ENCODE measurements at regions not wholly inside any gene's neighbourhood (a gene's known extent, or its start where the extent isn't known, plus 50 kb on each side); places are given as distances from the start of the nearest gene placed in this dataset.

DNA sequence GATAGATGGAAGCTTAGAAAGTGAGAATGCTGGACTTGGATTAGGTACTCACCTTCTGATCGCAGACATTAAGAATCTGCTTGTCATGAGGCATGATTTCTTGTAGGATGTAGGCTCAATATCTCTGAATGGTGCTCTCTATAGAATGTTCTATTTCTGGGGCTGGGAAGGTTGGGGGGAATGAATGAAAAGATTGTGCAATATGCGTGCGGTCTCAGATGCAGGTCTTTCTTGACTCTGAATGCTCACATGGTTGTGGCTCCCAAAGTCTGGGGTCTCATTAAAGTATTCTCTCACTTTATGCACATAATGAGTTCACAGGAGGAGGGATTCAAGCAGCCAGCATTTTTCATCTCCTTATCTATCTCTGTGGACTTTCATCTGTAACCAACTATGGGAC lies 482.0 kb upstream of the CD180 start:
- Histone ChIP-seq H3K4me1 (ENCODE audit: control insufficient read depth in 1 of 2, insufficient read depth in 2 of 2, low read depth in 1 of 2, low read length in 1 of 2) (no peaks in the 10 kb centered on the region), H3K4me3 (ENCODE audit: low read depth in 2 of 2, low read length in 1 of 2) (no peak overlapping the region), H3K36me3 (replicated peaks in 1 of 2; ENCODE audit: control insufficient read depth in 1 of 2, insufficient read depth in 2 of 2, low read length in 1 of 2) (no peaks in the 10 kb centered on the region), H3K9ac (no peak overlapping the region), H3K79me2 (ENCODE audit: insufficient read depth) (no peaks in the 10 kb centered on the region), H3F3A (replicated peaks; ENCODE audit: insufficient read depth) (no peaks in the 10 kb centered on the region), H3K9me2 (no peaks in the 10 kb centered on the region), H3K27ac (ENCODE audit: low read depth in 2 of 2, low read length in 1 of 2) (no peak overlapping the region), H3K9me3 (no peaks in the 10 kb centered on the region), H4K20me1 (ENCODE audit: insufficient read depth) (no peaks in the 10 kb centered on the region), H3K27me3 (ENCODE audit: insufficient read depth) (no peaks in the 10 kb centered on the region), H2AFZ (ENCODE audit: low read depth) (no peak overlapping the region), H3K4me2 (no peak overlapping the region)
- ChIA-PET POLR2A (no interaction called here), CTCF (interaction anchor here (0.7 to 1.0 kb wide), 2 partner anchors 10 to 20 kb away, joined by 3 to 5 read pairs; no protein-coding TSS in a partner anchor)
- no peak for DNase-seq
- no peak for TF ChIP-seq RXRA (IDR thresholded peaks at IDR 0.05; ENCODE audit: borderline replicate concordance, low read depth)
- TF ChIP-seq FOXM1 (IDR thresholded peaks at IDR 0.05; ENCODE audit: low read depth) = no peak
- no peak for TF ChIP-seq JUND (IDR thresholded peaks at IDR 0.05)
- no peak for TF ChIP-seq GABPA (IDR thresholded peaks at IDR 0.05; ENCODE audit: low read depth)
- TF ChIP-seq, protein P1, sequence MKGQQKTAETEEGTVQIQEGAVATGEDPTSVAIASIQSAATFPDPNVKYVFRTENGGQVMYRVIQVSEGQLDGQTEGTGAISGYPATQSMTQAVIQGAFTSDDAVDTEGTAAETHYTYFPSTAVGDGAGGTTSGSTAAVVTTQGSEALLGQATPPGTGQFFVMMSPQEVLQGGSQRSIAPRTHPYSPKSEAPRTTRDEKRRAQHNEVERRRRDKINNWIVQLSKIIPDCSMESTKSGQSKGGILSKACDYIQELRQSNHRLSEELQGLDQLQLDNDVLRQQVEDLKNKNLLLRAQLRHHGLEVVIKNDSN (IDR thresholded peaks at IDR 0.05; ENCODE audit: borderline replicate concordance, low read depth) = no peak
- TF ChIP-seq POLR2AphosphoS5 (IDR thresholded peaks at IDR 0.05; ENCODE audit: low read depth, low read length) = no peak
- 59% methylated on average over 3 of the region's 3 CpGs for WGBS (ENCODE audit: low lambda C conversion rate)

DNA sequence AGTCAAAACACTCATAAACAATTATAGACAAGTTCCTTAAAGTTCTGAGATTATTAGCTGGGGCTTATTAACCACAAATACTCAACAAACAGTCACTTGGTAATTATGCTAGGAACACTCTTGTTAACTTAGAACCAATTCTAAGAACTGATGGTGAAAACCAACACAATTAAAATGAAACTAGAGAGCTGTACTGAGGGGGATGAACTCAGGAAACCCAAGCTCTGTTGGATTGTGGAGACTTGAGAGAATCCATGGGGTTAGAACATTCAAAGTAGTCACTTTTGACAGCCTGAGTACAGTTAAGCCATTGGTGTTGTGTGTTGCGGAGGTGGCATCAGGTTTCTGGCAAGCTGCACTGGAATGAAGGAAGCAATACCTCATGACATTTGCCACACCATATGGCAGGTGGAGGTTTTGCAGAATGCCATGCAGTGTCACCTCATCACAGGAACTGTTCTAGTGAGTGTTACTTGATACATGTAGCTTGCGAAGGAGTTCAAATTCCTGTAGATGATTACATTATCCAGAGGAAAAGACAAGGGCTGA lies 480.9 kb upstream of the CD180 start:
- Histone ChIP-seq H3F3A (replicated peaks; ENCODE audit: insufficient read depth) (no peaks in the 10 kb centered on the region), H3K4me2 (no peak overlapping the region), H3K9me2 (no peaks in the 10 kb centered on the region), H3K27me3 (ENCODE audit: insufficient read depth) (no peaks in the 10 kb centered on the region), H3K36me3 (replicated peaks in 1 of 2; ENCODE audit: control insufficient read depth in 1 of 2, insufficient read depth in 2 of 2, low read length in 1 of 2) (no peaks in the 10 kb centered on the region), H2AFZ (ENCODE audit: low read depth) (no peak overlapping the region), H3K27ac (ENCODE audit: low read depth in 2 of 2, low read length in 1 of 2) (no peak overlapping the region), H3K4me1 (ENCODE audit: control insufficient read depth in 1 of 2, insufficient read depth in 2 of 2, low read depth in 1 of 2, low read length in 1 of 2) (no peaks in the 10 kb centered on the region), H3K4me3 (ENCODE audit: low read depth in 2 of 2, low read length in 1 of 2) (no peak overlapping the region), H3K9ac (no peak overlapping the region), H4K20me1 (ENCODE audit: insufficient read depth) (no peaks in the 10 kb centered on the region), H3K9me3 (no peaks in the 10 kb centered on the region), H3K79me2 (ENCODE audit: insufficient read depth) (no peaks in the 10 kb centered on the region)
- TF ChIP-seq RFX5 (IDR thresholded peaks at IDR 0.05; ENCODE audit: low read length) (no peak), EP300 (IDR thresholded peaks at IDR 0.05; ENCODE audit: borderline replicate concordance in 1 of 2, low read depth in 1 of 2, low read length in 1 of 2) (no peak), RXRA (IDR thresholded peaks at IDR 0.05; ENCODE audit: borderline replicate concordance, low read depth) (no peak), RCOR1 (IDR thresholded peaks at IDR 0.05; ENCODE audit: low read length) (no peak), MXI1 (IDR thresholded peaks at IDR 0.05; ENCODE audit: low read depth, low read length) (no peak), NRF1 (IDR thresholded peaks at IDR 0.05; ENCODE audit: low read depth, low read length) (no peak), MEF2A (IDR thresholded peaks at IDR 0.05; ENCODE audit: borderline replicate concordance, low read depth) (no peak), FOXM1 (IDR thresholded peaks at IDR 0.05; ENCODE audit: low read depth) (no peak), GATA2 (CRISPR knock-in tag; IDR thresholded peaks at IDR 0.05) (no peak), FOSL2 (IDR thresholded peaks at IDR 0.05; ENCODE audit: borderline replicate concordance, low read depth) (no peak), SMC3 (IDR thresholded peaks at IDR 0.05; ENCODE audit: low read depth, low read length) (no peak), ELF1 (IDR thresholded peaks at IDR 0.05) (no peak), TCF12 (IDR thresholded peaks at IDR 0.05) (no peak), CHD2 (IDR thresholded peaks at IDR 0.05; ENCODE audit: low read length, partially characterized antibody) (no peak)
- TF ChIP-seq, protein P2, sequence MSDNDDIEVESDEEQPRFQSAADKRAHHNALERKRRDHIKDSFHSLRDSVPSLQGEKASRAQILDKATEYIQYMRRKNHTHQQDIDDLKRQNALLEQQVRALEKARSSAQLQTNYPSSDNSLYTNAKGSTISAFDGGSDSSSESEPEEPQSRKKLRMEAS (IDR thresholded peaks at IDR 0.05; ENCODE audit: low read depth) = no peak
- TF ChIP-seq, protein P3, sequence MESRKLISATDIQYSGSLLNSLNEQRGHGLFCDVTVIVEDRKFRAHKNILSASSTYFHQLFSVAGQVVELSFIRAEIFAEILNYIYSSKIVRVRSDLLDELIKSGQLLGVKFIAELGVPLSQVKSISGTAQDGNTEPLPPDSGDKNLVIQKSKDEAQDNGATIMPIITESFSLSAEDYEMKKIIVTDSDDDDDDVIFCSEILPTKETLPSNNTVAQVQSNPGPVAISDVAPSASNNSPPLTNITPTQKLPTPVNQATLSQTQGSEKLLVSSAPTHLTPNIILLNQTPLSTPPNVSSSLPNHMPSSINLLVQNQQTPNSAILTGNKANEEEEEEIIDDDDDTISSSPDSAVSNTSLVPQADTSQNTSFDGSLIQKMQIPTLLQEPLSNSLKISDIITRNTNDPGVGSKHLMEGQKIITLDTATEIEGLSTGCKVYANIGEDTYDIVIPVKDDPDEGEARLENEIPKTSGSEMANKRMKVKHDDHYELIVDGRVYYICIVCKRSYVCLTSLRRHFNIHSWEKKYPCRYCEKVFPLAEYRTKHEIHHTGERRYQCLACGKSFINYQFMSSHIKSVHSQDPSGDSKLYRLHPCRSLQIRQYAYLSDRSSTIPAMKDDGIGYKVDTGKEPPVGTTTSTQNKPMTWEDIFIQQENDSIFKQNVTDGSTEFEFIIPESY (IDR thresholded peaks at IDR 0.05; ENCODE audit: borderline replicate concordance, low read depth) = no peak
- TF ChIP-seq, protein P4, sequence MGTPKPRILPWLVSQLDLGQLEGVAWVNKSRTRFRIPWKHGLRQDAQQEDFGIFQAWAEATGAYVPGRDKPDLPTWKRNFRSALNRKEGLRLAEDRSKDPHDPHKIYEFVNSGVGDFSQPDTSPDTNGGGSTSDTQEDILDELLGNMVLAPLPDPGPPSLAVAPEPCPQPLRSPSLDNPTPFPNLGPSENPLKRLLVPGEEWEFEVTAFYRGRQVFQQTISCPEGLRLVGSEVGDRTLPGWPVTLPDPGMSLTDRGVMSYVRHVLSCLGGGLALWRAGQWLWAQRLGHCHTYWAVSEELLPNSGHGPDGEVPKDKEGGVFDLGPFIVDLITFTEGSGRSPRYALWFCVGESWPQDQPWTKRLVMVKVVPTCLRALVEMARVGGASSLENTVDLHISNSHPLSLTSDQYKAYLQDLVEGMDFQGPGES (IDR thresholded peaks at IDR 0.05; ENCODE audit: low read depth, low read length) = no peak
- TF ChIP-seq, protein P5, sequence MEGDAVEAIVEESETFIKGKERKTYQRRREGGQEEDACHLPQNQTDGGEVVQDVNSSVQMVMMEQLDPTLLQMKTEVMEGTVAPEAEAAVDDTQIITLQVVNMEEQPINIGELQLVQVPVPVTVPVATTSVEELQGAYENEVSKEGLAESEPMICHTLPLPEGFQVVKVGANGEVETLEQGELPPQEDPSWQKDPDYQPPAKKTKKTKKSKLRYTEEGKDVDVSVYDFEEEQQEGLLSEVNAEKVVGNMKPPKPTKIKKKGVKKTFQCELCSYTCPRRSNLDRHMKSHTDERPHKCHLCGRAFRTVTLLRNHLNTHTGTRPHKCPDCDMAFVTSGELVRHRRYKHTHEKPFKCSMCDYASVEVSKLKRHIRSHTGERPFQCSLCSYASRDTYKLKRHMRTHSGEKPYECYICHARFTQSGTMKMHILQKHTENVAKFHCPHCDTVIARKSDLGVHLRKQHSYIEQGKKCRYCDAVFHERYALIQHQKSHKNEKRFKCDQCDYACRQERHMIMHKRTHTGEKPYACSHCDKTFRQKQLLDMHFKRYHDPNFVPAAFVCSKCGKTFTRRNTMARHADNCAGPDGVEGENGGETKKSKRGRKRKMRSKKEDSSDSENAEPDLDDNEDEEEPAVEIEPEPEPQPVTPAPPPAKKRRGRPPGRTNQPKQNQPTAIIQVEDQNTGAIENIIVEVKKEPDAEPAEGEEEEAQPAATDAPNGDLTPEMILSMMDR (IDR thresholded peaks at IDR 0.05) = no peak
- TF ChIP-seq, protein P6, sequence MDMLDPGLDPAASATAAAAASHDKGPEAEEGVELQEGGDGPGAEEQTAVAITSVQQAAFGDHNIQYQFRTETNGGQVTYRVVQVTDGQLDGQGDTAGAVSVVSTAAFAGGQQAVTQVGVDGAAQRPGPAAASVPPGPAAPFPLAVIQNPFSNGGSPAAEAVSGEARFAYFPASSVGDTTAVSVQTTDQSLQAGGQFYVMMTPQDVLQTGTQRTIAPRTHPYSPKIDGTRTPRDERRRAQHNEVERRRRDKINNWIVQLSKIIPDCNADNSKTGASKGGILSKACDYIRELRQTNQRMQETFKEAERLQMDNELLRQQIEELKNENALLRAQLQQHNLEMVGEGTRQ (IDR thresholded peaks at IDR 0.05; ENCODE audit: borderline replicate concordance, low read depth, low read length) = no peak
- ChIA-PET POLR2A (no interaction called here), CTCF (interaction anchor here (0.7 to 1.0 kb wide), 2 partner anchors 9 to 19 kb away, joined by 3 to 5 read pairs; no protein-coding TSS in a partner anchor)
- no peak for DNase-seq
- WGBS (ENCODE audit: low lambda C conversion rate) = 43% methylated on average over 2 of the region's 2 CpGs
